IgD-negative memory B cell (primary cell): ENCODE measurements at regions not wholly inside any gene's neighbourhood (a gene's known extent, or its start where the extent isn't known, plus 50 kb on each side); places are given as distances from the start of the nearest gene placed in this dataset.

Source experiments
- H3K27ac Mint-ChIP-seq, 3 donors: one replicate each; pipeline ENCODE4 v1.8.0; 2020 to 2022; ENCODE audit warnings: mild to moderate bottlenecking in 3 of 3, mixed read lengths in 3 of 3, moderate library complexity in 1 of 3
- H3K27me3 Mint-ChIP-seq: one replicate; pipeline ENCODE4 v1.8.0; 2021; ENCODE audit warnings: mixed read lengths
- H3K36me3 Mint-ChIP-seq: one replicate; pipeline ENCODE4 v1.8.0; 2020; ENCODE audit warnings: mild to moderate bottlenecking, mixed read lengths
- H3K4me1 Mint-ChIP-seq, 3 donors: one replicate each; pipeline ENCODE4 v1.8.0; 2020 to 2022; ENCODE audit warnings: mixed read lengths in 3 of 3, mild to moderate bottlenecking in 1 of 3
- H3K4me3 Mint-ChIP-seq, 4 donors: one replicate each; pipeline ENCODE4 v1.8.0; 2020 to 2022; ENCODE audit warnings: mild to moderate bottlenecking in 4 of 4, mixed read lengths in 4 of 4, moderate library complexity in 3 of 4
- H3K9me3 Mint-ChIP-seq, 3 donors: one replicate each; pipeline ENCODE4 v1.8.0; 2020 to 2021; ENCODE audit warnings: mixed read lengths in 3 of 3, mild to moderate bottlenecking in 1 of 3

DNA sequence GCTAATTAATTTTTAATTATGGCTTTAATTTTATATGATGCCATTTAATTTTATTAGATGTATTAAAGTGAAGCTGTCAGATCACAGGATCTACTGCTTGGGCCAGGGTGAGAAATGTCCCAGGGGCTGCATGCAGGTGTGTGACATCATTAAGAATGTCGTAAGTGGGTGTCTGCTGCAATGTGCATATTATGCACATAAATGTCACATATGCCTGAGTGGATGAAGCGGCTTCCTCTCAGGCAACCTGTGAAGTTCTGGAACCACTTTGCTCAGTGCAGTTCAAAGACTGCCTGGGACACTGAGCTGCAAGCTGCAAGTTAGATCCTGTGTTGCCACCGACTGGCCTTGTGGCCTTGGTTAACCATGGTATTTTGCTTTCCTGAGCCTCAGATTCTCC is 355.0 kb downstream of the UQCRFS1 start:
- Mint-ChIP-seq H3K27me3 (no peaks in the 10 kb centered on the region), H3K4me3 (no peak overlapping the region), H3K36me3 (no peaks in the 10 kb centered on the region), H3K4me1 (no peaks in the 10 kb centered on the region), H3K9me3 (peaks cover 0 to 18% (median 14%) of the 10 kb centered on the region in 3 donors), H3K27ac (no peak overlapping the region)

- Mint-ChIP-seq H3K4me1 (no peaks in the 10 kb centered on the region), H3K9me3 (peaks cover 0 to 20% (median 17%) of the 10 kb centered on the region in 3 donors), H3K36me3 (no peaks in the 10 kb centered on the region), H3K27me3 (no peaks in the 10 kb centered on the region), H3K4me3 (no peak overlapping the region), H3K27ac (no peak overlapping the region)
Observed at GRCh38 chr19:28855216-28855615, 357.7 kb downstream of the UQCRFS1 start.

GRCh38 chr19:28847468-28847867 is 365.5 kb downstream of the UQCRFS1 start:
- H3K9me3 Mint-ChIP-seq: peaks cover 0 to 14% (median 4%) of the 10 kb centered on the region in 3 donors
- no peak overlapping the region for H3K27ac Mint-ChIP-seq
- H3K4me1 Mint-ChIP-seq: no peaks in the 10 kb centered on the region

GRCh38 chr19:28846094-28846812 is 366.7 kb downstream of the UQCRFS1 start:
- Mint-ChIP-seq H3K9me3 (peaks cover 0 to 14% (median 3%) of the 10 kb centered on the region in 3 donors), H3K27me3 (no peaks in the 10 kb centered on the region), H3K4me3 (no peak overlapping the region), H3K4me1 (no peaks in the 10 kb centered on the region), H3K27ac (no peak overlapping the region), H3K36me3 (no peaks in the 10 kb centered on the region)

More at GRCh38 chr19:28847468-28847867, 365.5 kb downstream of the UQCRFS1 start:
- Mint-ChIP-seq H3K36me3 (no peaks in the 10 kb centered on the region), H3K27me3 (no peaks in the 10 kb centered on the region), H3K4me3 (no peak overlapping the region)

- Mint-ChIP-seq H3K27me3 (no peaks in the 10 kb centered on the region), H3K27ac (no peak overlapping the region), H3K4me3 (no peak overlapping the region), H3K9me3 (peaks cover 0 to 7% (median 0%) of the 10 kb centered on the region in 3 donors), H3K36me3 (no peaks in the 10 kb centered on the region), H3K4me1 (no peaks in the 10 kb centered on the region)
Observed at GRCh38 chr19:28843761-28844492, 369.0 kb downstream of the UQCRFS1 start.

- no peaks in the 10 kb centered on the region for H3K27me3 Mint-ChIP-seq
- no peaks in the 10 kb centered on the region for H3K4me1 Mint-ChIP-seq
- H3K27ac Mint-ChIP-seq: no peak overlapping the region
- H3K9me3 Mint-ChIP-seq: peaks cover 0 to 2% (median 0%) of the 10 kb centered on the region in 3 donors
- H3K36me3 Mint-ChIP-seq: no peaks in the 10 kb centered on the region
- no peak overlapping the region for H3K4me3 Mint-ChIP-seq
Observed at GRCh38 chr19:28841531-28841930, 371.4 kb downstream of the UQCRFS1 start.

DNA sequence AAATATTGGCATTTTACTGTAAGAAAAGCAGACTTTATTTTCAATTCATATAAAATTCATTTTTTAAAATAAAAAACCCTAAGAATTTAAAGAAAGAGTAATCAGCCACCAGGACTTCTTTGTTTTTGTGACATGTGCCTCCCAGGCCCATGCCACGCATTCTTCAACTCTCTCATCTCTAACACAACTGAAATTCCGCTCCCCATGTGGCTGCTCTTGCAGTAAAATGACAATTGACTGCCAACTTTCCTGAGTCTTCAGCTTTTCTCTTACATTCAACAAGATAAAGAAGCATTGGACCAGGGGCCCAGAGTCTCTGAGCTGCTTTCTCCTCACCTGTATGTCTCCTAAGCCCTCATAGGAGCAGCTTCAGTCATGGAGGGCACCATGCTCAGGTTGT is 372.1 kb downstream of the UQCRFS1 start:
- H3K4me1 Mint-ChIP-seq: no peaks in the 10 kb centered on the region
- no peaks in the 10 kb centered on the region for H3K27me3 Mint-ChIP-seq

GRCh38 chr19:28839455-28839854 is 373.5 kb downstream of the UQCRFS1 start:
- H3K27ac Mint-ChIP-seq: no peak overlapping the region
- no peaks in the 10 kb centered on the region for H3K4me1 Mint-ChIP-seq
- no peak overlapping the region for H3K4me3 Mint-ChIP-seq
- H3K9me3 Mint-ChIP-seq: peaks cover 0 to 6% (median 5%) of the 10 kb centered on the region in 3 donors
- H3K27me3 Mint-ChIP-seq: no peaks in the 10 kb centered on the region
- no peaks in the 10 kb centered on the region for H3K36me3 Mint-ChIP-seq

More for the DNA sequence above, 372.1 kb downstream of the UQCRFS1 start:
- Mint-ChIP-seq H3K4me3 (no peak overlapping the region), H3K36me3 (no peaks in the 10 kb centered on the region), H3K27ac (peak overlapping the region in 1 of 3 donors; percentile 9), H3K9me3 (peaks cover 0 to 2% (median 0%) of the 10 kb centered on the region in 3 donors)

- Mint-ChIP-seq H3K9me3 (peaks cover 2 to 11% (median 5%) of the 10 kb centered on the region in 3 donors), H3K36me3 (no peaks in the 10 kb centered on the region), H3K27me3 (no peaks in the 10 kb centered on the region), H3K4me1 (no peaks in the 10 kb centered on the region), H3K27ac (no peak overlapping the region), H3K4me3 (no peak overlapping the region)
Observed at GRCh38 chr19:28838909-28839308, 374.0 kb downstream of the UQCRFS1 start.

GRCh38 chr19:28836421-28836820 is 376.5 kb downstream of the UQCRFS1 start:
- Mint-ChIP-seq H3K27ac (no peak overlapping the region), H3K36me3 (no peaks in the 10 kb centered on the region), H3K4me3 (no peak overlapping the region), H3K9me3 (peaks cover 2 to 11% (median 5%) of the 10 kb centered on the region in 3 donors), H3K4me1 (no peaks in the 10 kb centered on the region), H3K27me3 (no peaks in the 10 kb centered on the region)

- H3K27me3 Mint-ChIP-seq: no peaks in the 10 kb centered on the region
- no peaks in the 10 kb centered on the region for H3K36me3 Mint-ChIP-seq
- peaks cover 2 to 16% (median 5%) of the 10 kb centered on the region in 3 donors for H3K9me3 Mint-ChIP-seq
- H3K4me3 Mint-ChIP-seq: no peak overlapping the region
- H3K4me1 Mint-ChIP-seq: no peaks in the 10 kb centered on the region
- H3K27ac Mint-ChIP-seq: no peak overlapping the region
Observed at GRCh38 chr19:28834996-28835395, 378.0 kb downstream of the UQCRFS1 start.

DNA sequence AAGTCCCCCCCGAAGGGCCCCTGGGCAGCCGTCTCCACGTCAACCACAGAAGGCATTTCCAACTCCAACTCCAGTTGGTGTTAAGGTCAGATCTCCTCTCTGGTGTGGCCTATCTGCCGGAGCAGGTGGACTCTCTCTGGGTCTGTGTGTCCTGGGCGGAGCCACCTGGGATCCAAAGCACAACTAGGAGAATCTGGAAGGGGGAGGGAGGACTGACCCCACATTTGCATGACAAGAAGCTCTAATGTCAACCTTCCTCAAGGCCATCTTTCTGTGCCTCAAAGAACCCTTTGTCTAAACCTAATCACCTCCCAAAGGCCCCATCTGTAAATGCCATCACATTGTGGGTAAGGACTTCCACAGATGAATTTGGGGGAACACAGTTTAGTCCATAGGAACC is 381.5 kb downstream of the UQCRFS1 start:
- no peaks in the 10 kb centered on the region for H3K36me3 Mint-ChIP-seq
- no peaks in the 10 kb centered on the region for H3K27me3 Mint-ChIP-seq
- H3K27ac Mint-ChIP-seq: peak overlapping the region in 1 of 3 donors; percentile 16
- no peaks in the 10 kb centered on the region for H3K4me1 Mint-ChIP-seq
- peaks cover 2 to 20% (median 6%) of the 10 kb centered on the region in 3 donors for H3K9me3 Mint-ChIP-seq
- H3K4me3 Mint-ChIP-seq: no peak overlapping the region

GRCh38 chr19:28829762-28830161 is 383.2 kb downstream of the UQCRFS1 start:
- Mint-ChIP-seq H3K27me3 (no peaks in the 10 kb centered on the region), H3K36me3 (no peaks in the 10 kb centered on the region), H3K4me3 (no peak overlapping the region), H3K27ac (peak overlapping the region in 1 of 3 donors; percentile 50), H3K4me1 (no peaks in the 10 kb centered on the region), H3K9me3 (peaks cover 2 to 16% (median 4%) of the 10 kb centered on the region in 3 donors)

GRCh38 chr19:28829359-28829758 is 383.6 kb downstream of the UQCRFS1 start:
- no peaks in the 10 kb centered on the region for H3K36me3 Mint-ChIP-seq
- no peaks in the 10 kb centered on the region for H3K27me3 Mint-ChIP-seq
- peaks cover 2 to 12% (median 4%) of the 10 kb centered on the region in 3 donors for H3K9me3 Mint-ChIP-seq

DNA sequence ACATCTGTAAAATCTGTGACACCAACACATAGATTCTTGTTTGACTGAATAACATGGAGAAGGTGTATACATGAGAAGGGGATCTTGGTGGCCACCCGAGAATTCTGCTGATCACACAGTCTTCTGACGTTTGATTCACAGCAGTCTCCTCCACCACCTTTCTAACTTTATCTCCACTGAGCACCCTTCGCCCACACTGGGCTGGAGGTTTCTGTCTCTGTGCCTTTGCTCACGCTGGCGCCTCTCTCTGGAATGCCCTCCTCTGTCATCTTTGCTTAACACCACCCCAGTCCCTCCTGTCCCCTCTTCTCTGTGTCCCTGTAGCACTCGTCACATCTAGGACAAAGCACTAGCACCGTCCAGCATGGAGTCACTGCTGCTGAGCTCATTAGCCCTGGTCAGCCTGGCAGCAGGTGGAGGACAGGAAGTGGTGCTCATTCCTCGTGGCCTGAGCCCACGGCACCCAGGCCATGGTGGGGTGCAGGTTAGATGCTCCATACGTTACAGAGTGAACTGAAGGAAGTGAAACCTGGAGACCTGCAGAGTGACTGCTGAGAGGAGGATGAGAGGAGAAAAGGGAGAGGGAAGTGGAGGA is 384.6 kb downstream of the UQCRFS1 start:
- peaks cover 4 to 12% (median 5%) of the 10 kb centered on the region in 3 donors for H3K9me3 Mint-ChIP-seq
- H3K36me3 Mint-ChIP-seq: no peaks in the 10 kb centered on the region
- no peak overlapping the region for H3K4me3 Mint-ChIP-seq
- H3K4me1 Mint-ChIP-seq: no peaks in the 10 kb centered on the region
- no peak overlapping the region for H3K27ac Mint-ChIP-seq
- no peaks in the 10 kb centered on the region for H3K27me3 Mint-ChIP-seq

More at GRCh38 chr19:28829359-28829758, 383.6 kb downstream of the UQCRFS1 start:
- H3K27ac Mint-ChIP-seq: no peak overlapping the region
- no peak overlapping the region for H3K4me3 Mint-ChIP-seq
- no peaks in the 10 kb centered on the region for H3K4me1 Mint-ChIP-seq
